GM12892 (cell line): ENCODE measurements at regions not wholly inside any gene's neighbourhood (a gene's known extent, or its start where the extent isn't known, plus 50 kb on each side); places are given as distances from the start of the nearest gene placed in this dataset.

ENCODE experiments used
- POLR2A ChIP-seq: IDR thresholded peaks from 2 replicates; pipeline ENCODE4 v1.6.1; 2011; ENCODE audit warnings: low read depth, low read length, control low read depth
- POLR2AphosphoS5 ChIP-seq: IDR thresholded peaks from 2 replicates; pipeline ENCODE4 v1.6.1; 2011; ENCODE audit warnings: low read depth, low read length, control low read depth
- TAF1 ChIP-seq: IDR thresholded peaks from 2 replicates; pipeline ENCODE4 v1.6.1; 2011; ENCODE audit warnings: low read depth, mild to moderate bottlenecking, control low read depth, low read length, borderline replicate concordance

GRCh38 chr2:215571689-215572088 lies 135.8 kb upstream of the FN1 start:
- TF ChIP-seq POLR2AphosphoS5: no peak
- no peak for TF ChIP-seq POLR2A
- TF ChIP-seq TAF1: no peak
